ENCODE measurements at regions not wholly inside any gene's neighbourhood (a gene's known extent, or its start where the extent isn't known, plus 50 kb on each side); places are given as distances from the start of the nearest gene placed in this dataset.

- TF ChIP-seq POLR2AphosphoS5 (IDR thresholded peaks at IDR 0.05): no peak
- no peak for TF ChIP-seq CTCF (IDR thresholded peaks at IDR 0.05)
- TF ChIP-seq POLR2A (IDR thresholded peaks at IDR 0.05): no peak
- no peak for TF ChIP-seq EP300 (IDR thresholded peaks at IDR 0.05; ENCODE audit: low read depth)
Measured at GRCh38 chr6:23875006-23875405, 251.0 kb upstream of the NRSN1 start.

All from transverse colon (tissue), 4 donors.